ENCODE measurements at regions not wholly inside any gene's neighbourhood (a gene's known extent, or its start where the extent isn't known, plus 50 kb on each side); places are given as distances from the start of the nearest gene placed in this dataset.
A peak's percentile ranks its signal among the peaks of the same experiment; 100 is the strongest.

DNA sequence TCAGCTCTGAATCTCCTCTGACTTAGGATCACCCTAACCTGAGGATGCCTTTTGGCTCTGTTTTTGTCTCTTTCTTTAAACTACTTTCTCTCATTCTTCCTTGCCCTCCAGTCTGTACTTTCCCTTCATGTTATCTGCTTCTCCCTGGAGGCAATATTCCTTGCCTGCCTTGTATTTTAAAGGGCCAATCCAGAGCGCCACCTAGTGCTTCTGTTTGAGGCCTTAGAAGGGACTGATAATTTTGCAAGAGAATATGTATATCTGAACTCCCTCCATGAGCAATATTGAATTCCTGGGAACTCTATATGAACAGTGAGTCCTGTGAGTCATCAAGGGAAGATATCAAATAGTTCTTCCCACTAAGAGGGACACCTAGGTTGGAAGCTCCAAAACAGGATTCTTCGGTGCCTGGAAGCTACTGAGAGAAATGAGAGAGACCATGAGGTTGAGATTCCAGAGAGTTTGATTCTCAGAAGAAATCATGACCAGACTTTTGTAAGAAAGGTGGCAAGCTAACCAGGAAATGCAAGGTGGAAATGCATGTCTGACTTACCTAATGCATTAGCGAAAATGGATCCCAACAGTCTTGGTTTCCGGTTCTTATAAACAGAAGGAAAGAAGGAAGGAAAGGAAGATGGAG, 203.8 kb upstream of the CD96 start:
- peaks cover 6% of the 10 kb centered on the region for H3K9me3 ChIP-seq
- H3K4me3 ChIP-seq: no peak overlapping the region
- intact Hi-C loops (cut with DNase I): no loop called here
- DNase-seq (no peak), ATAC-seq (peak; percentile 64 to 85)
- peak; percentile 56 for TF ChIP-seq CTCF (IDR thresholded peaks at IDR 0.05)
- no peaks in the 10 kb centered on the region for H3K27me3 ChIP-seq (ENCODE audit: low read depth)
- no peak overlapping the region for H3K27ac ChIP-seq
- no peaks in the 10 kb centered on the region for H3K4me1 ChIP-seq
- H3K36me3 ChIP-seq: no peaks in the 10 kb centered on the region

DNA sequence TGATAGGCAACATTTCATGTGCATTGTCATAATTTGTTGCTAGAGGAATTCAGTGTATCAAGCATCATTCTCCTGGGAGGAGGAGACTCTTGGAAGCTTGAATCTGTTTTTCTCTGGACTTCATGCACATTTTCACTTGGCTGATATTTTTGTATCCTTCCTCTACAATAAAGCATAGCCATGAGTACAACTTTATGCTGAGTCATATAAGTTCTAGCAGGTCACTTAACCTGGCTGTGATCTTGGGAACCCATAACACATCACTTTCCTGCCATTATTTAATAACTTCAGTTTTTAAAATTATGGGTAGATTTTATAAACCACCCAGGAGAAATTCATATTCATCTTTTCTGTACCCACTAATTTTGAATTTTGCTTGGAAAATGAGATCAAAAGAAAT, 203.0 kb upstream of the CD96 start:
- no peak for TF ChIP-seq CTCF (IDR thresholded peaks at IDR 0.05)
- Histone ChIP-seq H3K4me3 (no peak overlapping the region), H3K9me3 (peaks cover 6% of the 10 kb centered on the region), H3K4me1 (no peaks in the 10 kb centered on the region), H3K27me3 (ENCODE audit: low read depth) (no peaks in the 10 kb centered on the region), H3K36me3 (no peaks in the 10 kb centered on the region), H3K27ac (no peak overlapping the region)
- ATAC-seq (no peak), DNase-seq (no peak)
- intact Hi-C loops (cut with DNase I): no loop called here

- no peaks in the 10 kb centered on the region for H3K27me3 ChIP-seq (ENCODE audit: low read depth)
- no peaks in the 10 kb centered on the region for H3K9me3 ChIP-seq
- H3K4me1 ChIP-seq: no peaks in the 10 kb centered on the region
- ATAC-seq (no peak), DNase-seq (no peak)
- no peak for TF ChIP-seq CTCF (IDR thresholded peaks at IDR 0.05)
- H3K27ac ChIP-seq: no peak overlapping the region
- intact Hi-C loops (cut with DNase I): no loop called here
- H3K36me3 ChIP-seq: no peaks in the 10 kb centered on the region
- H3K4me3 ChIP-seq: no peak overlapping the region
Measured at GRCh38 chr3:111351334-111351733, 190.7 kb upstream of the CD96 start.

DNA sequence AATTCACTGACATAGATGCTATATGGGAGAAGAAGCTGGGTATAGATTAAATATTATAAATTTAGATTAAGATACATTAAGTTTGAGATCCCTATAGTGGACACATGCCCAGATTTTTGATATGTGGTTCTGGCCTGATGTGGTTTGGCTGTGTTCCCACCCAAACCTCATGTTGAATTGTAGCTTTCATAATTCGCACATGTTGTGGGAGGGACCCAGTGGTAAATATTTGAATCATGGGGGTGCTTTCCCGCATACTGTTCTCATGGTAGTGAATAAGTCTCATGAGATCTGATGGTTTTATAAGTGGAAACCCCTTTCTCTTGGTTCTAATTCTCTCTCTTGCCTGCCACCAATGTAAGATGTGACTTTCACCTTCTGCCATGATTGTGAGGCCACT, 189.4 kb upstream of the CD96 start:
- H3K27me3 ChIP-seq (ENCODE audit: low read depth): no peaks in the 10 kb centered on the region
- DNase-seq (no peak), ATAC-seq (no peak)
- TF ChIP-seq CTCF (IDR thresholded peaks at IDR 0.05): no peak
- intact Hi-C loops (cut with DNase I): no loop called here
- H3K4me1 ChIP-seq: no peaks in the 10 kb centered on the region
- no peaks in the 10 kb centered on the region for H3K9me3 ChIP-seq
- no peaks in the 10 kb centered on the region for H3K36me3 ChIP-seq
- no peak overlapping the region for H3K27ac ChIP-seq
- no peak overlapping the region for H3K4me3 ChIP-seq

DNA sequence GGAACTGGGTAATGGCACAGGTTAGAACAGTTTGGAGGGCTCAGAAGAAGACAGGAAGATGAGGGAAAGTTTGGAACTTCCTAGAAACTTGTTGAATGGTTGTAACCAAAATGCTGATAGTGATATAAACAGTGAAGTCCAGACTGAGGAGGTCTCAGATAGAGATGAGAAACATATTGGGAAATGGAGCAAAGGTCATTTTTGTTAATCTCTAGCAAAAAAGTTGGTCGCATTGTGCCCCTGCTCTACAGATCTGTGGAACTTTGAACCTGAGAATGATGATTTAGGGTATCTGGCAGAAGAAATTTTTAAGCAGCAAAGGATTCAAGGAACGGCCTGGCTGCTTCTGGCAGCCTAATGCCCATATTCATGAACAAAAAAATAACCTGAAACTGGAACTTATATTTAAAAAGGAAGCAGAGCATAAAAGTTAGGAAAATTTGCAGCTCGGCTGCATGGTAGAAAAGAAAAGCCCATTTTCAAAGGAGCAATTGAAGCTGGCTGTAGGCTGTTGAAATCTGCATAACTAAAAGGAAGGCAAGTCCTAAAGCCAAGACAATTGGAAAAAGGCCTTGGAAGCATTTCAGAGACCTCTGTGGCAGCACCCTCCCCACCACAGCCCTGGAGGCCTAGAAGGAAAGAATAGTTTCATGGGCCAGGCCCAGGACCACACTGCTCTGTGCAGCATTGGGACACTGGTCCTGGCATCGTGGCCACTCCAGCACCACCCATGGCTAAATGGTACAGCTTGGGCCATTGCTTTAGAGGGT, 182.6 kb upstream of the CD96 start:
- intact Hi-C loops (cut with DNase I): no loop called here
- H3K4me1 ChIP-seq: no peaks in the 10 kb centered on the region
- ATAC-seq: no peak

More for the DNA sequence above, 182.6 kb upstream of the CD96 start:
- no peak for TF ChIP-seq CTCF (IDR thresholded peaks at IDR 0.05)
- no peak overlapping the region for H3K27ac ChIP-seq
- H3K27me3 ChIP-seq (ENCODE audit: low read depth): no peaks in the 10 kb centered on the region
- H3K9me3 ChIP-seq: no peaks in the 10 kb centered on the region
- DNase-seq: no peak
- H3K36me3 ChIP-seq: no peaks in the 10 kb centered on the region
- no peak overlapping the region for H3K4me3 ChIP-seq
